LNCaP clone FGC (cell line): ENCODE measurements at regions not wholly inside any gene's neighbourhood (a gene's known extent, or its start where the extent isn't known, plus 50 kb on each side); places are given as distances from the start of the nearest gene placed in this dataset.

Experiments used
- DNase-seq: peaks from one replicate; pipeline ENCODE4 v3.0.0-alpha.2; 2011; ENCODE audit warnings: low read depth
- H3K4me3 ChIP-seq: 2 replicates; pipeline ENCODE4 v1.5.1; 2011; ENCODE audit warnings: mild to moderate bottlenecking, low read depth, low read length, control low read depth
- TF ChIP-seq, protein P1 (sequence below): IDR thresholded peaks from 2 replicates; pipeline ENCODE4 v1.5.1; 2012; ENCODE audit warnings: mild to moderate bottlenecking; ENCODE audit not compliant: control insufficient read depth, insufficient read depth; ENCODE audit errors: extremely low read depth

DNA sequence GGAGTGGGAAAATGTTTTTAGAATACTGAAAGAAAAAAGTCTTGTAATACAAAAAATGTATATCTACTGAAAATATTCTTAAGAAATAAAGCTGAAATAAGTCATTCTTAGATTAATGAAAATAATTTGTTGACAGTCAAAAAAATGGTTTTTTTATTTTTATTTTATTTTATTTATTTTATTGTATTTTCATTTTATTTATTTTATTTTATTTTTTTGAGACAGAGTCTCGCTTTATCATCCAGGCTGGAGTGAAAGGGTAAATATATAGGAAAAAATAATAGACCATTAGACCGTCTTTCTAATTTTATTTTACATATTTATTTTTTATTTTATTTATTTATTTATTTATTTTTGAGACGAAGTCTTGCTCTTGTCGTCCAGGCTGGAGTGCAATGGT lies 1583.6 kb upstream of the TMEFF2 start:
- no peak overlapping the region for H3K4me3 ChIP-seq
- no peak for DNase-seq
- TF ChIP-seq, protein P1, sequence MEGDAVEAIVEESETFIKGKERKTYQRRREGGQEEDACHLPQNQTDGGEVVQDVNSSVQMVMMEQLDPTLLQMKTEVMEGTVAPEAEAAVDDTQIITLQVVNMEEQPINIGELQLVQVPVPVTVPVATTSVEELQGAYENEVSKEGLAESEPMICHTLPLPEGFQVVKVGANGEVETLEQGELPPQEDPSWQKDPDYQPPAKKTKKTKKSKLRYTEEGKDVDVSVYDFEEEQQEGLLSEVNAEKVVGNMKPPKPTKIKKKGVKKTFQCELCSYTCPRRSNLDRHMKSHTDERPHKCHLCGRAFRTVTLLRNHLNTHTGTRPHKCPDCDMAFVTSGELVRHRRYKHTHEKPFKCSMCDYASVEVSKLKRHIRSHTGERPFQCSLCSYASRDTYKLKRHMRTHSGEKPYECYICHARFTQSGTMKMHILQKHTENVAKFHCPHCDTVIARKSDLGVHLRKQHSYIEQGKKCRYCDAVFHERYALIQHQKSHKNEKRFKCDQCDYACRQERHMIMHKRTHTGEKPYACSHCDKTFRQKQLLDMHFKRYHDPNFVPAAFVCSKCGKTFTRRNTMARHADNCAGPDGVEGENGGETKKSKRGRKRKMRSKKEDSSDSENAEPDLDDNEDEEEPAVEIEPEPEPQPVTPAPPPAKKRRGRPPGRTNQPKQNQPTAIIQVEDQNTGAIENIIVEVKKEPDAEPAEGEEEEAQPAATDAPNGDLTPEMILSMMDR = no peak

DNA sequence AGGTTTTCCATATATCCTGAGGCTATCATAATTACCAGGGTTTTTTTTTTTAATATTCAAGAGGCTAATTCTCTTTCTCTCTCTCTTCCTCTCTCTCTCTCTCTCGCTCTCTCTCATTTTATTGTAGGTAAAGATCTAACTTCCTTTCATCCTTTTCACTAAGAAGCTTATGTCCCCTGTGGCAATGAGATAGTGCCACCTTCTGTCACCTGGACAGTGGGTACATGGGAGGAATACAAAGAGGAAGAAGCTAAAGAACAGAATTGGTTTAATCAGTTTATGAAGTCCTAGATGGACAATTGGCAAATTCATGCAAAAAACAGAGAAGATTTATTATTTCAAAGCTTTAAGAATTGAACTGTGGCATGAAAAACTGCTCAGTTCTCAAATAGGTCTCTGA lies 1582.3 kb upstream of the TMEFF2 start:
- peak; percentile 6 for DNase-seq
- no peak overlapping the region for H3K4me3 ChIP-seq
- TF ChIP-seq, protein P1 = peak; percentile 57

DNA sequence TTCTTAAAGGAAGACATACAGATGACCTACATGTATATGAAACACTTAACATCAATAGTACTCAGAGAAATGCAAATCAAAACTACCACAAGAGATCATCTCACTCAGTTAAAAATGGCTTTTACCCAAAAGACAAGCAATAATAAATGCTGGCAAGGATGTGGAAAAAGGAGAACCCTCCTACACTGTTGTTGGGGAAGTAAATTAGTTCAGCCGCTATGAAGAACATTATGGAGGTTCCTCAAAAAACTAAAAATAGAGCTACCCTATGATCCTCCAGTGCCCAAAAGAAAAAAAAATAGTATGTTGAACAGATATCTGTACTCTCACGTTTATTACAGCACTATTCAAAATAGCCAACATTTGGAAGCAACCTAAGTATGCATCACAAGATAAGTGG lies 1579.4 kb upstream of the TMEFF2 start:
- no peak for DNase-seq
- TF ChIP-seq, protein P1 = no peak

DNA sequence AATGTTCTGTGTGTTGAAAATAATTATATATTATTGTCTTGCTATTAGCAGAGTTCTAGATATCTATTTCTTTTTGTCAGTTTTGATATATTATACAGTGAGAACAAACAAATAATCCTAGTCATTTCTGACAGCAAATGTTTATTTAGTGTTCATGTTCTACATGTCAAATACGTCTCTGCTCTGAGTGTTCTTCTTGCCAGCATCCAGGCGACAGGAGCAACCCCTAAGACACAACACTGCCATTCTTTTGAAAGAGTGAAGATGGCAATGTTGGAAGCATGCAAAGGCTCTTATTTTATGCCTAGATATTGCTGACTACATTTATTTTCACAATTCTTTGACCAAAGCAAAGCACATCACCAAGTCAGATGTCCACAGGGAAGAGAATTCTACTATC lies 1556.6 kb upstream of the TMEFF2 start:
- DNase-seq = no peak
- TF ChIP-seq, protein P1 = no peak
- H3K4me3 ChIP-seq = no peak overlapping the region

More for the DNA sequence above, 1579.4 kb upstream of the TMEFF2 start:
- H3K4me3 ChIP-seq = no peak overlapping the region

DNA sequence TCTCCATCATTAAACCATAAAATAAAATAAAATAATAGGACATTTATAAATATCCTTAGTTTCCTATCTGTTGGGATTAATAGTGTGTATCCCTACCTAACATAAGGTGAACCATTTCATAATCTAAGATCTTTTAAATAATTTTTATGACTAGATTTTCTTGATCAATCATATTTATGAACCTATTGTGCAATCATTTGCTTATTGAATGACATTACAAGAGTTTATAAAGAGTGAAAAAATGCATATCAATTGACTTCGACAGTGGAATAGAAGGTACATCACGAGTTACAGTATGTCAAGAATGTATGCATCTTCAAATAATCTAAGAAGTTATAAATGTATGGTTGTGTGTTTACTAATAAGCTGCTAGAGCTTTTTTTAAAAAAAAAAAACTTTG lies 1554.8 kb upstream of the TMEFF2 start:
- H3K4me3 ChIP-seq = no peak overlapping the region
- TF ChIP-seq, protein P1 = no peak
- no peak for DNase-seq

DNA sequence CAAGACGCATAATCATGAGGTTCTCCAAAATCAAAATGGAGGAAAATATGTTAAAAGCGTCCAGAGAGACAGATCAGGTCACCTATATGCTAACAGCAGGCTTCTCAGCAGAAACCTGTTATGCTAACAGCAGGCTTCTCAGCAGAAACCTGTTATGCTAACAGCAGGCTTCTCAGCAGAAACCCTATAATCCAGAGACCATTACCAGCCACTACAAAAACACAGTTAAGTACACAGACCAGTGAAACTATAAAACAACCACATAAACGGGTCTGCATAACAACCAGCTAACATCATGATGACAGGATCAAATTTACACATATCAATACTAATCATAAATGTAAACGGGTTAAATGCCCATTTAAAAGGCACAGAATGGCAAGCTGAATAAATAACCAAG lies 1548.4 kb upstream of the TMEFF2 start:
- no peak for DNase-seq
- TF ChIP-seq, protein P1 = no peak
- H3K4me3 ChIP-seq = no peak overlapping the region

DNA sequence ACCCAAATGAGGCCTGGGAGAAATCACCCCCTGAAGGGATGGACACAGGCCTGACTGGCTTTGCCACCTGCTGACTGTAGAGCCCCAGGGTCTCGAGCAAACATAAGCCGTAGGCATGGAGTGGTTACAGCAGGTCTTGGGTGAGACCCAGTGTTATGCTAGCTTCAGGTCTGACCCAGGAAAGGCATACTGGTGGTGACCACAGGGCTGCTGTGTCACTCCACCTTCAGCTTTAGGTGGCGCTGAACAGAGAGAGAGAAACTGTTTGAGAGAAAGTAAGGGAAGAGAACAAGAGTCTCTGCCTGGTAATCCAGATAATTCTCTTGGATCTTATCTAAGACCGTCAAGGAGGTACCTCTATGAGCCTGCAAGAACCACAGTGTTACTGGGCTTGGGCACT lies 1544.2 kb upstream of the TMEFF2 start:
- H3K4me3 ChIP-seq = no peak overlapping the region
- DNase-seq = no peak
- TF ChIP-seq, protein P1 = no peak
